ENCODE measurements at regions not wholly inside any gene's neighbourhood (a gene's known extent, or its start where the extent isn't known, plus 50 kb on each side); places are given as distances from the start of the nearest gene placed in this dataset.

DNA sequence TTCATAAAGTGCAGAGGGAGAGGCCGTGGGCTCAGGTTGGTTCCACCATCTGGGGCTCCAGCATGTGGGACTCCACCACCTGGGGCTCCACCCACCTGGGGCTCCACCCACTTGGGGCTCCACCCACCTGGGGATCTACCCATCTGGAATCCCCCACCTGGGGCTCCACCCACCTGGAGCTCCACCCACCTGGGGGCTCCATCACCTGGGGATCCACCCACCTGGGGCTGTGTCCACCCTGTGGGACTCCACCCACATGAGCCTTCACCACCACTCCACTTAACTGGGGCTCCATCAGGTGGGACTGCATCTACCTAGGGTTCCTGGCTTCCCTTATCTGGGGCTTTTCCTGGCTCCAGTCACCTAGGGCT lies 226.0 kb upstream of the CDYL start:
- WGBS, 2 donors, result 82 to 100% methylated on average over 1 of the region's 1 CpG
- no peaks in the 10 kb centered on the region for H3K9me3 ChIP-seq
- no peak overlapping the region for H3K27ac ChIP-seq
- TF ChIP-seq, protein P1, sequence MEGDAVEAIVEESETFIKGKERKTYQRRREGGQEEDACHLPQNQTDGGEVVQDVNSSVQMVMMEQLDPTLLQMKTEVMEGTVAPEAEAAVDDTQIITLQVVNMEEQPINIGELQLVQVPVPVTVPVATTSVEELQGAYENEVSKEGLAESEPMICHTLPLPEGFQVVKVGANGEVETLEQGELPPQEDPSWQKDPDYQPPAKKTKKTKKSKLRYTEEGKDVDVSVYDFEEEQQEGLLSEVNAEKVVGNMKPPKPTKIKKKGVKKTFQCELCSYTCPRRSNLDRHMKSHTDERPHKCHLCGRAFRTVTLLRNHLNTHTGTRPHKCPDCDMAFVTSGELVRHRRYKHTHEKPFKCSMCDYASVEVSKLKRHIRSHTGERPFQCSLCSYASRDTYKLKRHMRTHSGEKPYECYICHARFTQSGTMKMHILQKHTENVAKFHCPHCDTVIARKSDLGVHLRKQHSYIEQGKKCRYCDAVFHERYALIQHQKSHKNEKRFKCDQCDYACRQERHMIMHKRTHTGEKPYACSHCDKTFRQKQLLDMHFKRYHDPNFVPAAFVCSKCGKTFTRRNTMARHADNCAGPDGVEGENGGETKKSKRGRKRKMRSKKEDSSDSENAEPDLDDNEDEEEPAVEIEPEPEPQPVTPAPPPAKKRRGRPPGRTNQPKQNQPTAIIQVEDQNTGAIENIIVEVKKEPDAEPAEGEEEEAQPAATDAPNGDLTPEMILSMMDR (IDR thresholded peaks at IDR 0.05), result no peak
- TF ChIP-seq POLR2A (IDR thresholded peaks at IDR 0.05), result no peak
- H3K36me3 ChIP-seq, result no peaks in the 10 kb centered on the region
- H3K4me1 ChIP-seq, result no peaks in the 10 kb centered on the region
- DNase-seq, result no peak
- intact Hi-C loops (cut with DNase I), result no loop called here
- no peaks in the 10 kb centered on the region for H3K27me3 ChIP-seq
- H3K4me3 ChIP-seq (replicated peaks in 1 of 3), result no peak overlapping the region

GRCh38 chr6:4549556-4550226 lies 226.5 kb upstream of the CDYL start:
- TF ChIP-seq, protein P1 (IDR thresholded peaks at IDR 0.05), result no peak
- TF ChIP-seq POLR2A (IDR thresholded peaks at IDR 0.05), result no peak
- 94 to 95% methylated on average over 23 of the region's 23 CpGs for WGBS, 2 donors
- no peaks in the 10 kb centered on the region for H3K27me3 ChIP-seq
- intact Hi-C loops (cut with DNase I), result no loop called here
- DNase-seq, result no peak
- H3K27ac ChIP-seq, result no peak overlapping the region
- H3K36me3 ChIP-seq, result no peaks in the 10 kb centered on the region
- no peaks in the 10 kb centered on the region for H3K9me3 ChIP-seq
- no peaks in the 10 kb centered on the region for H3K4me1 ChIP-seq
- no peak overlapping the region for H3K4me3 ChIP-seq (replicated peaks in 1 of 3)

DNA sequence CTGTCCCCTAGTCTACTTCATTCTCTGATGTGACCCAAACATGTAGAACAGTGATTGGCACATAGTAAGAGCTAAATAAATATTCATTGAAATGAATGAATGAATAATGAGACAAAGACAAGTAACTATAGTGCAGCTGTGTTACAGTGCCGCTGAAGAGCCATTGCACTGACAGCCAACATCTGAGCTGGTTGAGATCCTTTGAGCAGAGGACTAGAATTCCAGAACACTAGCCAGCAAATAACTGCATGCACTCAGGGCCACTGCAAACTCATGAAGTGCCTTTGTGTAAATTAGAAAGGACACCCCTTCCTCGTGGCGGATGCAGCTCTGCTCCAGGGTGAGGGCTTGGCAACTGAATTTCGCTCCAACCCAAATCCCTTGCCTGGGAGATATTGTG lies 230.3 kb upstream of the CDYL start:
- no peak overlapping the region for H3K27ac ChIP-seq
- no peak for DNase-seq
- no peaks in the 10 kb centered on the region for H3K36me3 ChIP-seq
- H3K9me3 ChIP-seq, result no peaks in the 10 kb centered on the region
- TF ChIP-seq, protein P1 (IDR thresholded peaks at IDR 0.05), result no peak
- TF ChIP-seq POLR2A (IDR thresholded peaks at IDR 0.05), result no peak
- WGBS, 2 donors, result 57 to 69% methylated on average over 4 of the region's 4 CpGs
- no peaks in the 10 kb centered on the region for H3K4me1 ChIP-seq
- H3K4me3 ChIP-seq (replicated peaks in 1 of 3), result no peak overlapping the region
- intact Hi-C loops (cut with DNase I), result no loop called here
- no peaks in the 10 kb centered on the region for H3K27me3 ChIP-seq

- WGBS, 2 donors, result 82% methylated on average over 2 of the region's 2 CpGs
- no peaks in the 10 kb centered on the region for H3K9me3 ChIP-seq
- no peaks in the 10 kb centered on the region for H3K36me3 ChIP-seq
- H3K4me3 ChIP-seq (replicated peaks in 1 of 3), result no peak overlapping the region
- no peak overlapping the region for H3K27ac ChIP-seq
- H3K4me1 ChIP-seq, result no peaks in the 10 kb centered on the region
- intact Hi-C loops (cut with DNase I), result no loop called here
- no peaks in the 10 kb centered on the region for H3K27me3 ChIP-seq
- TF ChIP-seq POLR2A (IDR thresholded peaks at IDR 0.05), result no peak
- TF ChIP-seq, protein P1 (IDR thresholded peaks at IDR 0.05), result no peak
- no peak for DNase-seq
These were observed 232.6 kb upstream of the CDYL start for GRCh38 chr6:4543596-4543995.

- WGBS, 2 donors, result 92 to 98% methylated on average over 1 of the region's 1 CpG
- Histone ChIP-seq H3K27ac (no peak overlapping the region), H3K4me3 (replicated peaks in 1 of 3) (no peak overlapping the region), H3K9me3 (no peaks in the 10 kb centered on the region), H3K36me3 (no peaks in the 10 kb centered on the region), H3K27me3 (no peaks in the 10 kb centered on the region), H3K4me1 (no peaks in the 10 kb centered on the region)
- DNase-seq, result no peak
- TF ChIP-seq, protein P1 (IDR thresholded peaks at IDR 0.05), result no peak
- TF ChIP-seq POLR2A (IDR thresholded peaks at IDR 0.05), result no peak
- intact Hi-C loops (cut with DNase I), result no loop called here
These were observed 242.6 kb upstream of the CDYL start for GRCh38 chr6:4533576-4533975.
